Cardiac muscle cell (in vitro differentiated cells and primary cell): ENCODE measurements at regions not wholly inside any gene's neighbourhood (a gene's known extent, or its start where the extent isn't known, plus 50 kb on each side); places are given as distances from the start of the nearest gene placed in this dataset.

Experiments
- DNase-seq, 2 donors: peaks; one replicate each; pipeline versions ENCODE4 v3.0.0 to v3.0.0-alpha.2; 2010 to 2017; ENCODE audit warnings: low read depth in 1 of 2, low spot score in 1 of 2
- H3K27ac ChIP-seq: fragments of 200-600 bp; sonication (generic); 2 replicates; pipeline ENCODE4 v1.5.1; 2016
- H3K27me3 ChIP-seq: fragments of 200-600 bp; sonication (generic); 2 replicates; pipeline ENCODE4 v1.6.0; 2016; ENCODE audit warnings: control low read depth
- H3K36me3 ChIP-seq: fragments of 200-600 bp; sonication (generic); 2 replicates; pipeline ENCODE4 v1.5.1; 2016; ENCODE audit warnings: control low read depth
- H3K4me1 ChIP-seq: fragments of 200-600 bp; sonication (generic); 2 replicates; pipeline ENCODE4 v1.8.1; 2017; ENCODE audit warnings: low read depth, mild to moderate bottlenecking, mixed run types
- H3K4me3 ChIP-seq: fragments of 200-600 bp; sonication (generic); 2 replicates; pipeline ENCODE4 v1.5.1; 2016; ENCODE audit warnings: mild to moderate bottlenecking
- H3K9me3 ChIP-seq: fragments of 200-600 bp; sonication (generic); 2 replicates; pipeline ENCODE4 v1.5.1; 2017; ENCODE audit warnings: low read depth, mild to moderate bottlenecking, control low read depth
- CTCF ChIP-seq: IDR thresholded peaks from 2 replicates; pipeline ENCODE4 v1.5.1; 2012; ENCODE audit warnings: low read depth, mild to moderate bottlenecking, low read length

GRCh38 chr4:133377286-133377685 lies 228.2 kb downstream of the PCDH10 start:
- no peak for TF ChIP-seq CTCF
- H3K27me3 ChIP-seq: no peaks in the 10 kb centered on the region
- no peaks in the 10 kb centered on the region for H3K36me3 ChIP-seq
- no peak overlapping the region for H3K27ac ChIP-seq
- no peaks in the 10 kb centered on the region for H3K4me1 ChIP-seq
- H3K9me3 ChIP-seq: no peaks in the 10 kb centered on the region
- DNase-seq: no peak
- H3K4me3 ChIP-seq: no peak overlapping the region

GRCh38 chr4:133372699-133373098 lies 223.6 kb downstream of the PCDH10 start:
- Histone ChIP-seq H3K4me1 (no peaks in the 10 kb centered on the region), H3K9me3 (no peaks in the 10 kb centered on the region), H3K27me3 (no peaks in the 10 kb centered on the region), H3K27ac (no peak overlapping the region), H3K4me3 (no peak overlapping the region), H3K36me3 (no peaks in the 10 kb centered on the region)
- TF ChIP-seq CTCF: no peak
- DNase-seq: no peak

- no peaks in the 10 kb centered on the region for H3K4me1 ChIP-seq
- no peak overlapping the region for H3K27ac ChIP-seq
- DNase-seq: peak; percentile 7 to 64
- H3K36me3 ChIP-seq: no peaks in the 10 kb centered on the region
- TF ChIP-seq CTCF: no peak
- H3K27me3 ChIP-seq: no peaks in the 10 kb centered on the region
- H3K9me3 ChIP-seq: no peaks in the 10 kb centered on the region
- H3K4me3 ChIP-seq: no peak overlapping the region
Measured at GRCh38 chr4:133355633-133356032, 206.5 kb downstream of the PCDH10 start.

GRCh38 chr4:133347409-133347808 lies 198.3 kb downstream of the PCDH10 start:
- Histone ChIP-seq H3K27ac (no peak overlapping the region), H3K4me1 (no peaks in the 10 kb centered on the region), H3K4me3 (no peak overlapping the region), H3K36me3 (no peaks in the 10 kb centered on the region), H3K27me3 (no peaks in the 10 kb centered on the region), H3K9me3 (no peaks in the 10 kb centered on the region)
- DNase-seq: no peak
- no peak for TF ChIP-seq CTCF

- Histone ChIP-seq H3K27me3 (no peaks in the 10 kb centered on the region), H3K36me3 (no peaks in the 10 kb centered on the region), H3K9me3 (no peaks in the 10 kb centered on the region), H3K4me1 (no peaks in the 10 kb centered on the region), H3K4me3 (no peak overlapping the region), H3K27ac (no peak overlapping the region)
- DNase-seq: no peak
- no peak for TF ChIP-seq CTCF
Measured at GRCh38 chr4:133324491-133324890, 175.4 kb downstream of the PCDH10 start.

GRCh38 chr4:133323670-133324069 lies 174.6 kb downstream of the PCDH10 start:
- H3K4me3 ChIP-seq: no peak overlapping the region
- no peaks in the 10 kb centered on the region for H3K4me1 ChIP-seq
- no peaks in the 10 kb centered on the region for H3K9me3 ChIP-seq
- DNase-seq: no peak
- no peaks in the 10 kb centered on the region for H3K36me3 ChIP-seq
- no peak for TF ChIP-seq CTCF
- H3K27ac ChIP-seq: no peak overlapping the region
- H3K27me3 ChIP-seq: no peaks in the 10 kb centered on the region
